GM12878 (cell line): ENCODE measurements at regions not wholly inside any gene's neighbourhood (a gene's known extent, or its start where the extent isn't known, plus 50 kb on each side); places are given as distances from the start of the nearest gene placed in this dataset.

Experiments used
- CREM ChIP-seq: IDR thresholded peaks from 2 replicates; pipeline ENCODE4 v1.6.1; 2014; ENCODE audit warnings: antibody characterized with exemption, low read depth
- HDGF ChIP-seq: fragments of 450-650 bp; IDR thresholded peaks from 2 replicates; pipeline ENCODE4 v1.6.1; 2016; ENCODE audit warnings: antibody characterized with exemption
- JUNB ChIP-seq: IDR thresholded peaks from 2 replicates; pipeline ENCODE4 v1.6.1; 2016; ENCODE audit warnings: antibody characterized with exemption, mild to moderate bottlenecking
- NR2C2 ChIP-seq: IDR thresholded peaks from 2 replicates; pipeline ENCODE4 v1.6.1; 2011; ENCODE audit warnings: borderline replicate concordance, low read depth; ENCODE audit not compliant: control insufficient read depth, insufficient read length
- PAX5 ChIP-seq: IDR thresholded peaks from 2 replicates; pipeline ENCODE4 v1.6.1; 2011; ENCODE audit warnings: low read depth, low read length, borderline replicate concordance
- WRNIP1 ChIP-seq: IDR thresholded peaks from 2 replicates; pipeline ENCODE4 v1.6.1; 2011; ENCODE audit warnings: low read depth, low read length, improper control_type of control experiment, borderline replicate concordance
- YY1 ChIP-seq: IDR thresholded peaks from 2 replicates; pipeline ENCODE4 v1.6.1; 2011; ENCODE audit warnings: low read depth, mild to moderate bottlenecking, low read length
- ZNF24 ChIP-seq: fragments of 450-650 bp; IDR thresholded peaks from 2 replicates; pipeline ENCODE4 v1.6.1; 2017; ENCODE audit warnings: antibody characterized with exemption, mild to moderate bottlenecking
- TF ChIP-seq, protein P1 (sequence below), 3 experiments: IDR thresholded peaks in 2 of 3; conservative IDR thresholded peaks in 1 of 3; 2 replicates each; pipeline ENCODE4 v1.5.1; 2011; ENCODE audit warnings: low read depth in 3 of 3, low read length in 3 of 3, mild to moderate bottlenecking in 3 of 3, control low read depth in 2 of 3, moderate library complexity in 2 of 3, inconsistent platforms in 1 of 3, mixed read lengths in 1 of 3; ENCODE audit not compliant: control insufficient read depth in 2 of 3, insufficient read depth in 1 of 3; ENCODE audit errors: extremely low read depth in 1 of 3
- TF ChIP-seq, protein P2 (sequence below): fragments of 450-650 bp; conservative IDR thresholded peaks from 2 replicates; pipeline ENCODE4 v1.6.1; 2017; ENCODE audit warnings: mild to moderate bottlenecking, moderate library complexity

DNA sequence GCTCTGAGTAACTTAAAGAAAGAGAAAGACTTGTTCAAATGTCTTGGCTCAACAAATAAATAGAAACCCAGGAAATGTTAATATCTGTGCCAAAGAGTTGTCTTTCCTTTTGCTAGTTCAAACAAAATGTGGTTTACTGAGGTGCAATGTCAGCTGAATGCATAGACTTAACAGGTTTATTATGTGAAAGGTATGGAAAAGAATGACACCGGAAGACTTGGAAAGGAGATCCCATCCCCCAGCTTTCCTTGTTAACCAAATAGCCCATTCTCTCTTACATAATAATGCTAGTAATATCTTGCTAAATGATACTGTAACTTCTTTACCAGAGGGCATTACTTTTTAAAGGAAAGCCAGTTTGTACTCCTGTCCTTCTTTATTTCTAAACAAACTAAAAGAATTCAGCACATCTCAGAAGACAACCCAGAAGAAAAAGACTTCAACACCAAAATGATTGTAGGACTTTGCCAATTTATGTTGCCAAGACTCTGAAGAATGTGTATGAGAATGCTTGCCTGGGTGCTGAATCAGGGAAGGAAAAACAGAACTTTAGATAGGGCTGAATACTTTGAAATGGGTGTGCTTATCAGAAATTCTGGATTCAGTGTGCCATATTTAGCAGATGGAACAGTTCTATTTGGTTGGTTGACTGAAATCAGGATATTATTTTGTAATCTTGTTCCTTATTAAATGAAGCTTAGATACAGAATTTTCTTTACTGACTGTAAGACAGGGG is 344.1 kb downstream of the TMEM38B start (continued):
- TF ChIP-seq CREM = no peak
- TF ChIP-seq, protein P1, sequence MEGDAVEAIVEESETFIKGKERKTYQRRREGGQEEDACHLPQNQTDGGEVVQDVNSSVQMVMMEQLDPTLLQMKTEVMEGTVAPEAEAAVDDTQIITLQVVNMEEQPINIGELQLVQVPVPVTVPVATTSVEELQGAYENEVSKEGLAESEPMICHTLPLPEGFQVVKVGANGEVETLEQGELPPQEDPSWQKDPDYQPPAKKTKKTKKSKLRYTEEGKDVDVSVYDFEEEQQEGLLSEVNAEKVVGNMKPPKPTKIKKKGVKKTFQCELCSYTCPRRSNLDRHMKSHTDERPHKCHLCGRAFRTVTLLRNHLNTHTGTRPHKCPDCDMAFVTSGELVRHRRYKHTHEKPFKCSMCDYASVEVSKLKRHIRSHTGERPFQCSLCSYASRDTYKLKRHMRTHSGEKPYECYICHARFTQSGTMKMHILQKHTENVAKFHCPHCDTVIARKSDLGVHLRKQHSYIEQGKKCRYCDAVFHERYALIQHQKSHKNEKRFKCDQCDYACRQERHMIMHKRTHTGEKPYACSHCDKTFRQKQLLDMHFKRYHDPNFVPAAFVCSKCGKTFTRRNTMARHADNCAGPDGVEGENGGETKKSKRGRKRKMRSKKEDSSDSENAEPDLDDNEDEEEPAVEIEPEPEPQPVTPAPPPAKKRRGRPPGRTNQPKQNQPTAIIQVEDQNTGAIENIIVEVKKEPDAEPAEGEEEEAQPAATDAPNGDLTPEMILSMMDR (IDR thresholded peaks at IDR 0.05 in 2 of 3, conservative IDR thresholded peaks at IDR 0.05 in 1 of 3; ENCODE audit: control insufficient read depth in 2 of 3, extremely low read depth in 1 of 3, insufficient read depth in 1 of 3, low read depth in 3 of 3, low read length in 3 of 3) = no peak
- TF ChIP-seq YY1 = no peak
- TF ChIP-seq ZNF24 = no peak
- no peak for TF ChIP-seq WRNIP1
- no peak for TF ChIP-seq JUNB
- no peak for TF ChIP-seq HDGF
- no peak for TF ChIP-seq NR2C2
- no peak for TF ChIP-seq PAX5
- TF ChIP-seq, protein P2, sequence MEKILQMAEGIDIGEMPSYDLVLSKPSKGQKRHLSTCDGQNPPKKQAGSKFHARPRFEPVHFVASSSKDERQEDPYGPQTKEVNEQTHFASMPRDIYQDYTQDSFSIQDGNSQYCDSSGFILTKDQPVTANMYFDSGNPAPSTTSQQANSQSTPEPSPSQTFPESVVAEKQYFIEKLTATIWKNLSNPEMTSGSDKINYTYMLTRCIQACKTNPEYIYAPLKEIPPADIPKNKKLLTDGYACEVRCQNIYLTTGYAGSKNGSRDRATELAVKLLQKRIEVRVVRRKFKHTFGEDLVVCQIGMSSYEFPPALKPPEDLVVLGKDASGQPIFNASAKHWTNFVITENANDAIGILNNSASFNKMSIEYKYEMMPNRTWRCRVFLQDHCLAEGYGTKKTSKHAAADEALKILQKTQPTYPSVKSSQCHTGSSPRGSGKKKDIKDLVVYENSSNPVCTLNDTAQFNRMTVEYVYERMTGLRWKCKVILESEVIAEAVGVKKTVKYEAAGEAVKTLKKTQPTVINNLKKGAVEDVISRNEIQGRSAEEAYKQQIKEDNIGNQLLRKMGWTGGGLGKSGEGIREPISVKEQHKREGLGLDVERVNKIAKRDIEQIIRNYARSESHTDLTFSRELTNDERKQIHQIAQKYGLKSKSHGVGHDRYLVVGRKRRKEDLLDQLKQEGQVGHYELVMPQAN = no peak
